Activated naive CD4-positive, alpha-beta T cell treated with anti-CD3 and anti-CD28 coated beads for 36 hours (primary cell): ENCODE measurements at regions not wholly inside any gene's neighbourhood (a gene's known extent, or its start where the extent isn't known, plus 50 kb on each side); places are given as distances from the start of the nearest gene placed in this dataset.

Experiments used
- CTCF ChIA-PET: fragments of 350-600 bp; sonication (Branson Sonifier 250); formaldehyde crosslinking; loops from one replicate; lab custom pipeline; 2021; ENCODE audit warnings: antibody characterized with exemption; lab: Charles Lee
- DNase-seq: peaks from one replicate; pipeline ENCODE4 v3.0.0-alpha.2; 2020
- H3K27ac Mint-ChIP-seq: one replicate; pipeline ENCODE4 v1.8.0; 2021; ENCODE audit warnings: mild to moderate bottlenecking, mixed read lengths
- H3K27me3 Mint-ChIP-seq: one replicate; pipeline ENCODE4 v1.8.0; 2021; ENCODE audit warnings: low read depth, mixed read lengths
- H3K36me3 Mint-ChIP-seq: one replicate; pipeline ENCODE4 v1.8.0; 2021; ENCODE audit warnings: low read depth, mixed read lengths
- H3K4me1 Mint-ChIP-seq: one replicate; pipeline ENCODE4 v1.8.0; 2021; ENCODE audit warnings: low read depth, mixed read lengths
- H3K4me3 Mint-ChIP-seq: one replicate; pipeline ENCODE4 v1.8.0; 2021; ENCODE audit warnings: mild to moderate bottlenecking, moderate library complexity, mixed read lengths
- H3K9me3 Mint-ChIP-seq: one replicate; pipeline ENCODE4 v1.8.0; 2021; ENCODE audit warnings: mixed read lengths
- intact Hi-C: fragments of 100-400 bp; cut with micrococcal nuclease; formaldehyde crosslinking; loops from one replicate; pipeline ENCODE4 v1.15.1; 2023

DNA sequence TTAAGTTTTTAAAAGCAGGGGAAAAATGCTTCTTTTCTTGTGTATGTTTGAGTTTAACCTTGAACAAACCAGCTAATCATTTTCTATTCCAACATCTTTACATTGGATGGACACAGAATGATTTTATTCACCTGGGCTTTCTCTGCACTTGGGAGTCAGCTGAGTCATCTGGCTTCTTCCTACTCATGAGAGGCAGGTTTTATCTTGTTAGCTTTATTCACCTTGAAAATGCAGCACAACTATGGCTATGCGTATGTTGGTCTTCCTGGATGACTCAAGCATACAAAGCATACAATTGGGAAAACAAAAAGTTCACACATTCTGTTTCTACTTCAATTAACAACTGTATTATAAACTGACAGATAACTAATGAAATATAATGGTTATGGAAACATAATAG is 737.7 kb downstream of the FRK start:
- H3K27me3 Mint-ChIP-seq, result no peaks in the 10 kb centered on the region
- no peak overlapping the region for H3K27ac Mint-ChIP-seq
- CTCF ChIA-PET, result no interaction called here
- no peaks in the 10 kb centered on the region for H3K4me1 Mint-ChIP-seq
- H3K36me3 Mint-ChIP-seq, result no peaks in the 10 kb centered on the region
- H3K9me3 Mint-ChIP-seq, result no peaks in the 10 kb centered on the region
- intact Hi-C loops, result no loop called here
- DNase-seq, result no peak
- no peak overlapping the region for H3K4me3 Mint-ChIP-seq

GRCh38 chr6:115319823-115320222 is 740.9 kb downstream of the FRK start:
- H3K9me3 Mint-ChIP-seq, result peaks cover 3% of the 10 kb centered on the region
- intact Hi-C loops, result no loop called here
- H3K27ac Mint-ChIP-seq, result no peak overlapping the region
- CTCF ChIA-PET, result no interaction called here
- no peak for DNase-seq
- H3K4me3 Mint-ChIP-seq, result no peak overlapping the region
- H3K27me3 Mint-ChIP-seq, result no peaks in the 10 kb centered on the region
- H3K36me3 Mint-ChIP-seq, result no peaks in the 10 kb centered on the region
- no peaks in the 10 kb centered on the region for H3K4me1 Mint-ChIP-seq

- Mint-ChIP-seq H3K36me3 (no peaks in the 10 kb centered on the region), H3K9me3 (peaks cover 13% of the 10 kb centered on the region), H3K27ac (no peak overlapping the region), H3K4me3 (no peak overlapping the region), H3K27me3 (no peaks in the 10 kb centered on the region), H3K4me1 (no peaks in the 10 kb centered on the region)
- DNase-seq, result no peak
- intact Hi-C loops, result no loop called here
- CTCF ChIA-PET, result no interaction called here
Observed at GRCh38 chr6:115310156-115310555, 750.5 kb downstream of the FRK start.

DNA sequence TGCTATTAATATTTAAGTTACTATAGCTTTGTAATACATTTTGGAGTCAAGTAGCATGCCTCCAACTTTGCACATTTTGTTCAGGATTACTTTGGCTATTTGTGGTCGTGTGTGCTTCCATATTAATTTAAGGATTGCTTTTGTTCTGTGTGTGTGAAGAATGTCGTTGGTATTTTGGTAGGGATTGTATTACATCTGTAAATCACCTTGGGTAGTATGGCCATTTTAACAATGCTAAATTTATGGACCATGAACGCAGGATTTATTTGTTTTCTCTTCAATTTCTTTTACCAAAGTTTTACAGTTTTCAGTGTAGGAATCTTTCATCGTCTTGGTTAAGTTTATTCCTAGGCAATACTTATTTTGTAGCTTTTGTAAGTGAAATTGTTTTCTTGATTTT is 758.0 kb downstream of the FRK start:
- Mint-ChIP-seq H3K36me3 (no peaks in the 10 kb centered on the region), H3K4me3 (no peak overlapping the region), H3K4me1 (no peaks in the 10 kb centered on the region), H3K9me3 (peaks cover 7% of the 10 kb centered on the region), H3K27ac (no peak overlapping the region), H3K27me3 (no peaks in the 10 kb centered on the region)
- CTCF ChIA-PET, result no interaction called here
- intact Hi-C loops, result no loop called here
- DNase-seq, result no peak

DNA sequence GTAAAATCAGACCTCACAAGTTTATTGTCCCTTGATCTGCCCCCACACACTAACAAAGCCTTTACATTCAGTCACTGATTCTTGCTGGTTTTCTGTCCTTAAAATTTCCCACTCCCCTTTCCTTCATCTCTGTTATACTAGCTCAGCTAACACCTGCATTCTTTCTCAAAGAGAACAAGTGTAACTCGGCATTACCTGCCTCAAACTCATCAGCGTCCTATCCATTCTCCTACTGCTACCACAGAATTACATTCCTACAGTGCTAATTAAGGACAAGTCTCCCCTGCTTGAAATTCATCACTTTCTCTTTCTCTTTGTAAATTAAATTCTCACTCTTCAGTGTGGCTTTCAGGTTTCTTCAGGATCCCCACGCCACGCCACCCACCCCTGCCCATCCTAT is 773.2 kb downstream of the FRK start:
- no peak for DNase-seq
- no peaks in the 10 kb centered on the region for H3K4me1 Mint-ChIP-seq
- H3K9me3 Mint-ChIP-seq, result peaks cover 3% of the 10 kb centered on the region
- CTCF ChIA-PET, result no interaction called here
- no peak overlapping the region for H3K27ac Mint-ChIP-seq
- no peak overlapping the region for H3K4me3 Mint-ChIP-seq
- intact Hi-C loops, result loop anchor here (10.0 kb wide), 1 partner anchor 857 kb away; no protein-coding TSS in a partner anchor
- no peaks in the 10 kb centered on the region for H3K27me3 Mint-ChIP-seq
- H3K36me3 Mint-ChIP-seq, result no peaks in the 10 kb centered on the region

GRCh38 chr6:115276881-115277565 is 783.7 kb downstream of the FRK start:
- H3K27ac Mint-ChIP-seq, result no peak overlapping the region
- no peak overlapping the region for H3K4me3 Mint-ChIP-seq
- H3K9me3 Mint-ChIP-seq, result peaks cover 4% of the 10 kb centered on the region
- no peaks in the 10 kb centered on the region for H3K36me3 Mint-ChIP-seq
- intact Hi-C loops, result no loop called here
- CTCF ChIA-PET, result no interaction called here
- no peaks in the 10 kb centered on the region for H3K4me1 Mint-ChIP-seq
- H3K27me3 Mint-ChIP-seq, result no peaks in the 10 kb centered on the region
- no peak for DNase-seq

DNA sequence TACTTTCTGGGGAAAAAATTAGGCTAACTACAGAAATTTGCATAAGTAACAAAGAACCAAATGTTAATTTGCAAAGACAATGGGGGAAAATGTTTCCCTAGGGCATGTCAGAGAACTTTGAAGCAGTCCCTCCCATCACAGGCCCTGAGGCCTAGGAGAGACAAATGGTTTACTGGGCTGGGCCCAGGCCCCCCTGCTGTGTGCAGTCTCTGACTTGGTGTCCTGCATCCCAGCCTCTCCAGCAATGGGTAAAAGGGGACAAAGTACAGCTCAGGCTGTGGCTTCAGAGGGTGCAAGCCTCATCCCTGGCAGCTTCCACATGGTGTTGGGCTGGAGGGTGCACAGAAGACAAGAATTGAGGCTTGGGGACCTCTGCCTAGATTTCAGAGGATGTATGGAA is 788.4 kb downstream of the FRK start:
- no peaks in the 10 kb centered on the region for H3K36me3 Mint-ChIP-seq
- no peaks in the 10 kb centered on the region for H3K27me3 Mint-ChIP-seq
- H3K27ac Mint-ChIP-seq, result no peak overlapping the region
- no peaks in the 10 kb centered on the region for H3K4me1 Mint-ChIP-seq
- peaks cover 6% of the 10 kb centered on the region for H3K9me3 Mint-ChIP-seq
- CTCF ChIA-PET, result no interaction called here
- intact Hi-C loops, result no loop called here
- H3K4me3 Mint-ChIP-seq, result no peak overlapping the region
- DNase-seq, result no peak

DNA sequence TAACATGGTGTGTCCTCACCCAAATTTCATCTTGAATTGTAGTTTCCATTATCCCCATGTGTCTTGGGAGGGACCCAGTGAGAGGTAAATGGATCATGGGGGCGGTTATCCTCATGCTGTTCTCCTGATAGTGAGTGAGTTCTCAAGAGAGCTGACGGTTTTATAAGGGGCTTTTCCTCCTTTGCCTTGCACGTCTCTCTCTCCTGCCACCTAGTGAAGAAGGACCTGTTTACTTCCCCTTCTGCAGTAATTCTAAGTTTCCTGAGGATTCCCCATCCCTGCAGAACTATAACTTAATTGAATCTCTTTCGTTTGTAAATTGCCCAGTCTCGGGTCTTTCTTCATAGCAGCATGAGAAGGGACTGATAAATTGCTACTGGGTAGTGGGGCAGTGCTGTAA is 789.3 kb downstream of the FRK start:
- H3K36me3 Mint-ChIP-seq, result no peaks in the 10 kb centered on the region
- no peak for DNase-seq
- CTCF ChIA-PET, result no interaction called here
- intact Hi-C loops, result no loop called here
- no peaks in the 10 kb centered on the region for H3K4me1 Mint-ChIP-seq
- H3K4me3 Mint-ChIP-seq, result no peak overlapping the region
- peaks cover 6% of the 10 kb centered on the region for H3K9me3 Mint-ChIP-seq
- H3K27ac Mint-ChIP-seq, result no peak overlapping the region
- H3K27me3 Mint-ChIP-seq, result no peaks in the 10 kb centered on the region

DNA sequence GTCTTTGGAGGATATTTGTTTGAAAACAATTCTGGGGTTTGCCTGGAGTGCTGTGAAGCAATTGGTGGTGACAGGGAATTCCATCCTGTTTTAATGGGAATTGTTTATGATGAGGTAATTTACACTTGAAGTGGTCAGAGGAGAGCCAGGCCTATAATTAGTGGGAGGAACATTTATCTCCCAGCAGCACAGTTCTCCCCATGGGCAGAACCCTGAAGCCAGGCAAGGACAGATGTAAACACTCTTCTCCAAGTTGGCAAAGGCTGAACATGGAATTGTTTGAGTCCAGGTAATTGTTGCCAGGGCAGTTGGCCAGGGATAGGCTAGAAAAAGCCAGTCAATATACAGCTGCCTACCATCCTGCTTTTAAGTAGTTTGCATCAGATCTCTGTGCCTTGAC is 789.7 kb downstream of the FRK start:
- H3K27ac Mint-ChIP-seq, result no peak overlapping the region
- no peak for DNase-seq
- no peak overlapping the region for H3K4me3 Mint-ChIP-seq
- H3K9me3 Mint-ChIP-seq, result peaks cover 6% of the 10 kb centered on the region
- H3K27me3 Mint-ChIP-seq, result no peaks in the 10 kb centered on the region
- CTCF ChIA-PET, result no interaction called here
- intact Hi-C loops, result no loop called here
- no peaks in the 10 kb centered on the region for H3K4me1 Mint-ChIP-seq
- H3K36me3 Mint-ChIP-seq, result no peaks in the 10 kb centered on the region

DNA sequence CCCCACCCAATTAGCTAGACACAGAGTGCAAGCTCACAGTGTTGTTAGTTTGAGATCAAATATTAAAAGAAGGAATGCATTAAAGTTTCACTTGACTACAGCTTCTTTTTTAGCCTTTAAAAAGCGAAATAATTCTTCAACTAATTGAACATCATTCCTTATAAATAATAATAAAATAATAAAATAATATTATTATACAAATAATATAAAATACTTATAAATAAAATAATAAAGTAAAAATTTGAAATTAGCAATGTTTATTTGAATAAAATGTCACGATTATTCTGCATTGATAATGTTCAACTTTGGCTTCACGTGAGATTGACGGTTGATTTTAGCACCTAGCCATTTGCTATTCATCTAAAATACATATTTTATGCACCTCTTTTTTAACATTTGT is 819.3 kb downstream of the FRK start:
- Mint-ChIP-seq H3K27me3 (no peaks in the 10 kb centered on the region), H3K36me3 (no peaks in the 10 kb centered on the region), H3K4me1 (no peaks in the 10 kb centered on the region)

DNA sequence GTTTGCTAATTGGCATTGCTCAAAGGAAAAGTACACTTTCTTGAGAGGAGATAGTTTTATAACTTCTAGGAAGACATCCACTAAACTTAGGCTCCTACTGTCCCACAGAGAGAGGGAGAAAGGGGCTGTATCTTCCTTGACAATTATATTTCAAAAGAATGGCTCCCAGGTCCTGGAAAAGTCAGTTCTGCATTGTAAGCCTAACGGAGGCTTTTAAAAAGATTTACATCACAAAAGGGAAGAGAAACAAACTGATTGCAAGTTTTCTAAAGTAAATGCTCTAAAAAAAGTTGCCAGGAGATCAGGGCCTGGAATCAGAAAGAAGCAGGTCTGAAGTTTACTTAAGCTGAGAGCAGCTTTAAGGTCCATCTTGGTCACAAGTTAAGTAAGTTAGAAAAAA is 839.5 kb downstream of the FRK start:
- CTCF ChIA-PET, result no interaction called here
- H3K27me3 Mint-ChIP-seq, result no peaks in the 10 kb centered on the region
- intact Hi-C loops, result no loop called here
- DNase-seq, result no peak
- peaks cover 8% of the 10 kb centered on the region for H3K9me3 Mint-ChIP-seq
- no peaks in the 10 kb centered on the region for H3K4me1 Mint-ChIP-seq
- H3K27ac Mint-ChIP-seq, result no peak overlapping the region
- no peaks in the 10 kb centered on the region for H3K36me3 Mint-ChIP-seq
- H3K4me3 Mint-ChIP-seq, result no peak overlapping the region

More for the DNA sequence above, 819.3 kb downstream of the FRK start:
- no peak overlapping the region for H3K4me3 Mint-ChIP-seq
- CTCF ChIA-PET, result no interaction called here
- DNase-seq, result no peak
- intact Hi-C loops, result no loop called here
- no peak overlapping the region for H3K27ac Mint-ChIP-seq
- peaks cover 7% of the 10 kb centered on the region for H3K9me3 Mint-ChIP-seq

GRCh38 chr6:115220551-115221159 is 840.0 kb downstream of the FRK start:
- H3K9me3 Mint-ChIP-seq, result peaks cover 8% of the 10 kb centered on the region
- H3K27ac Mint-ChIP-seq, result no peak overlapping the region
- no peaks in the 10 kb centered on the region for H3K36me3 Mint-ChIP-seq
- no peak overlapping the region for H3K4me3 Mint-ChIP-seq
- no peak for DNase-seq
- CTCF ChIA-PET, result interaction anchor here (0.6 kb wide), 1 partner anchor 8 kb away, joined by 3 read pairs; no protein-coding TSS in a partner anchor
- no peaks in the 10 kb centered on the region for H3K27me3 Mint-ChIP-seq
- no peaks in the 10 kb centered on the region for H3K4me1 Mint-ChIP-seq
- intact Hi-C loops, result no loop called here

- H3K27me3 Mint-ChIP-seq, result no peaks in the 10 kb centered on the region
- no peak overlapping the region for H3K4me3 Mint-ChIP-seq
- H3K4me1 Mint-ChIP-seq, result no peaks in the 10 kb centered on the region
- H3K27ac Mint-ChIP-seq, result no peak overlapping the region
- CTCF ChIA-PET, result no interaction called here
- no peaks in the 10 kb centered on the region for H3K36me3 Mint-ChIP-seq
- H3K9me3 Mint-ChIP-seq, result peaks cover 5% of the 10 kb centered on the region
- intact Hi-C loops, result no loop called here
- no peak for DNase-seq
Observed at GRCh38 chr6:115219645-115220044, 841.0 kb downstream of the FRK start.
